HT1080 (cell line): ENCODE measurements at regions not wholly inside any gene's neighbourhood (a gene's known extent, or its start where the extent isn't known, plus 50 kb on each side); places are given as distances from the start of the nearest gene placed in this dataset.
"Not testable (repeated sequence)": the region's sequence is repeated elsewhere in the genome, so short reads cannot be mapped to it uniquely, and the experiment has no call there.

Experiments
- DNase-seq: peaks from one replicate; pipeline ENCODE4 v3.0.0-alpha.2; 2015; ENCODE audit warnings: low read depth

DNA sequence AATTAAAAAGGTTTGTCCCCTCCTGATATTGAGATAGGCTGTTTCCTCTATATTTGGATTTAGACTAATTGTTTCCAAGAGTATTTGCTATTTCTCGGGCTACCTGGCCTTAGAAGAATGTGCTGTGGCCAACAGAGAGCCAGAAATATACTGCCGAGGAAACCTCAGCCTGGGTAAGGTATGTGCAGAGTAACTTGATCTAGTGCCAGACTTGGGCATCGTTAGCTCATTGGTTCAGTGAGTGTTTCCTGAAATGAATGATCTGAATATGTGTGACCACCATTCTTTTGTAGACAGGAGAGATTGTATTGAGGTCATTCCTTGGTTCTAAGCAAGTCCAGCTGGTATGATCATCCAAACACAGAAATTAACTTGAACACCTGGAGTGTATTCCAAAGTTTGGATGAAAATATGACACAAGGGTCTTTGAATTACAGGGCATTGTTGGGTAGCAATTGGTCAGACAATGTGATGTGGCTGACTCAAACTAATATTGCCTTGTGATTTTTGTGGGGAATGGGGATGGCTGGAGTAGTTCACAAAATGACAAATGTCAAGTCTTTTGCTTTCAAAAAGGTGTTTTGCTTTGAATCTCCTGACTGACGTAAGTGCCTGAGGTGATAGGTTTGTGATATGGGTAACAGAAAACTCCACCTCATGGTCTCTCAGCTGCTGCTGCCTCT is 100.2 kb upstream of the CXCL13 start:
- no peak for DNase-seq

DNA sequence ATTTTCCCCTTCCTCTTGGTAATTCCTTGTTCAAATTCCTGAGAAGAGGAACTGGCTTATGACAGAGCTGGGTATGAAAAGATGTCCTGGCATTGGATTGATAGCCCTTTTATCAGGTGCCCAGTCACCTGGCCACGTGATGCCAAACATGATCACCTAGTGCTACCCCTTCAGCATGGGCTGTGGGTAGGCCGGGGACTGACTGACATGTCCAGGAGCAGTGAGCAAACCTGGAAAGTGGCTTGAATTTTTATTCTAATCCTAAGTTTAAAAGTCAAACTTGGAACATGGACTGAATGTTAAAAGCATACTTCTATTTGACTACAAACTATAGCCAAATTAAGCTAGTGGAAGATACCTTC is 99.7 kb upstream of the CXCL13 start:
- no peak for DNase-seq

DNA sequence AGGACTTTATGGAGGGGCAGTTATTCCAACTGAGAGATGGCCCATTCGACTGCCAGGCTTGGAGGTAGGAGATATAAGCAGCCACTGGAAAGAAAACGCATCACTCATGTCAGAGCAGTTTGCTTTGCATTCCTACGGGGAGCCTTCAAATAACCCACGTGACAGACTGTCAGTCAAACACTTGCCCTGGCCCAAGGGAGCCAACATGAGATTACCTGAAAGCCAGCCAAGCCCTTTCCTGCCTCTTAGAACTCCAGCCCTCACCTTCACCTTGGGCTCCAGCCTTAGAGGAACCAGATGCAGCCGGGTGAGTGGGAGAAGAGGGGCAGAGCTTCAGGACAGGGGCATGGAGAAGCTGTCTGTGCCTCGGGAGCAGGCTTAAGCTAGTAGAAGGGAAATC is 95.3 kb upstream of the CXCL13 start:
- no peak for DNase-seq

DNA sequence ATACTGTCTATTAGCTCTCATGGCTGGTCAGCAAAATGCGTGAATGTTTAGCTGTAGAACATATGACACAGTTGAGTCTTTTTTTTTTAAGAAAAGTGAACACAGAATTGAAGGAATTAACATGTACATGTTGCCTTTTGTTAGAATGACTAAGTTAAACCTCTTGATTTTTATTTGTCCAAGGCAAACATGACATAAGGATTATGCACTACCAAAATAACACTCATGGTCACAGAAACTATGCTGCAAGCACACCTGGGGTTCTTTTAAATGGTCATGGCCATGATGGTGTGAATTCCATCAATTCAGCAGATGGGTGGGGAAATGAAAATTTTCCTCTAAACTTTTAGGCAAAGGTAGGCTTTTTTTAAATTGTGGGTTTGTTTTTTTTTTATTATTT is 80.1 kb upstream of the CXCL13 start:
- no peak for DNase-seq

DNA sequence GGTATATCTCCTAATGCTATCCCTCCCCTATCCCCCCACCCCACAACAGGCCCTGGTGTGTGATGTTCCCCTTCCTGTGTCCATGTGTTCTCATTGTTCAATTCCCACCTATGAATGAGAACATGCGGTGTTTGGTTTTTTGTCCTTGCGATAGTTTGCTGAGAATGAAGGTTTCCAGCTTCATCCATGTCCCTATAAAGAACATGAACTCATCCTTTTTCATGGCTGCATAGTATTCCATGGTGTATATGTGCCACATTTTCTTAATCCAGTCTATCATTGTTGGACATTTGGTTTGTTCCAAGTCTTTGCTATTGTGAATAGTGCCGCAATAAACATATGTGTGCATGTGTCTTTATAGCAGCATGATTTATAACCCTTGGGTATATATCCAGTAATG is 77.7 kb upstream of the CXCL13 start:
- not testable (repeated sequence) for DNase-seq

DNA sequence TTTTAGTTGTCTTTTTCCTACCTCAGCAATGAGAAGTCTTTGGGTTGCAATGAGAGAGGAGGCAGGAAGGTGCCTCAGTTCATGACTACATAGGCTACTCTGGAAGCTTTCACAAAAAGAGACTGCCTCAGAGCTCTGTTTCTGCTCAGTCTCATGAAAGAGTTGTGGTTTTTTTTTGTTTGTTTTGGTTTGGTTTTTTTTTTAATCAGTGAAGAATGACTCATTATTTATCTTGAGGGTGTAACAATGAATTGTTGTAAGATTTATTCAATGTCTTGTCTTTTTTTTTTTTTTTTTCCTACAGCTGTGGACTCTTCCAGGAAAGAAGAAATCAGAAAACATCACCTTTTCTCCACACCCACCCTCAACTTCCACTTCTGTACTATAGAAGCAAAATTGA is 67.5 kb upstream of the CXCL13 start:
- DNase-seq = peak; percentile 85

DNA sequence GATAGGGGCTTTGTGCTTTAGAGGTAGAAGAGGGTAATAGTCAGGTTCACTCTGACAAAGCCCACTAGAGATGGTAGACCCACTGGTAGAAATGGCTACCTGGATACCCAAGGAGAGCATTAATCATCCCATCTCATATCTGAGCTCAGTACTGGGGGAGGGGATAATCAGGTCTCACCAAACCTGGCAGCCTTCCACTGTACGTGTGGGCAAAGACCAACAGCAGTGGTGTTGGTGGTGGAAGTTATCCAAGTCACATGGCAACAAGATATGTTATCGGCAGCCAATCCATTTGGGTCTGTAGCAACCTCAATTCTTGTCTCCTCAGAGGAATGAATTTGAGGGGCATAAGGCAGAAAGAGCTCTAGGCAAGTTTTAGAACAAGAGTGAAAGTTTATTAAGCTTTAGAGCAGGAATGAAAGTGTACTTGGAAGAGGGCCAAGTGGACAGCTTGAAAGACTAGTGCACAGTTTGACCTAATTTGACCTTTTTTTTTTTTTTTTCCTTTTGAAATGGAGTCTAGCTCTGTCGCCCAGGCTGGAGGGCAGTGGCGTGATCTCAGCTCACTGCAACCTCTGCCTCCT is 67.0 kb upstream of the CXCL13 start:
- DNase-seq = peak; percentile 40
